Gastroesophageal sphincter (tissue), 4 donors: ENCODE measurements at regions not wholly inside any gene's neighbourhood (a gene's known extent, or its start where the extent isn't known, plus 50 kb on each side); places are given as distances from the start of the nearest gene placed in this dataset.
"Not testable (repeated sequence)": the region's sequence is repeated elsewhere in the genome, so short reads cannot be mapped to it uniquely, and the experiment has no call there.

Source experiments
- ATAC-seq: fragments of 150-250 bp; one replicate; pipeline ENCODE4 v1.9.1; 2016; ENCODE audit warnings: mild to moderate bottlenecking, moderate library complexity
- H3K27ac ChIP-seq, 4 donors: fragments of 200-600 bp; sonication (generic) in 3 of 4; 1 replicate in 3 of 4; 2 replicates in 1 of 4; pipeline ENCODE4 v1.5.1; 2016 to 2019
- H3K27me3 ChIP-seq: fragments of 200-600 bp; sonication (generic); one replicate; pipeline ENCODE4 v1.5.1; 2019
- H3K36me3 ChIP-seq, 2 donors: fragments of 200-600 bp; sonication (generic); one replicate each; pipeline ENCODE4 v1.5.1; 2019; ENCODE audit warnings: control low read depth in 1 of 2
- H3K4me1 ChIP-seq, 3 donors: fragments of 200-600 bp; sonication (generic); 1 replicate in 2 of 3; 2 replicates in 1 of 3; pipeline ENCODE4 v1.5.1; 2016 to 2019; ENCODE audit warnings: control low read depth in 2 of 3
- H3K4me3 ChIP-seq, 2 donors: fragments of 200-600 bp; sonication (generic); one replicate each; pipeline ENCODE4 v1.5.1; 2019; ENCODE audit warnings: mild to moderate bottlenecking in 1 of 2, moderate library complexity in 1 of 2
- H3K9me3 ChIP-seq, 3 donors: fragments of 200-600 bp; sonication (generic); one replicate each; pipeline ENCODE4 v1.5.1; 2017 to 2019; ENCODE audit warnings: control low read depth in 2 of 3
- CTCF ChIP-seq, 4 experiments: fragments of 200-600 bp in 2 of 4; fragments of 450-650 bp in 2 of 4; sonication (generic) in 1 of 4; IDR thresholded peaks; one replicate each; pipeline ENCODE4 v1.5.1; 2017 to 2019; ENCODE audit warnings: antibody characterized with exemption in 4 of 4, mild to moderate bottlenecking in 2 of 4, moderate library complexity in 2 of 4
- EP300 ChIP-seq: sonication (generic); formaldehyde crosslinking; IDR thresholded peaks from one replicate; pipeline ENCODE4 v1.6.1; 2017; ENCODE audit warnings: antibody characterized with exemption, mild to moderate bottlenecking
- POLR2A ChIP-seq, 2 donors: fragments of 450-650 bp; IDR thresholded peaks; one replicate each; pipeline ENCODE4 v1.6.1; 2017; ENCODE audit warnings: antibody characterized with exemption in 2 of 2, mild to moderate bottlenecking in 2 of 2, moderate library complexity in 1 of 2
- POLR2AphosphoS5 ChIP-seq: sonication (generic); formaldehyde crosslinking; IDR thresholded peaks from one replicate; pipeline ENCODE4 v1.6.1; 2017; ENCODE audit warnings: antibody characterized with exemption
- WGBS, 2 donors: methylation state at CpG; one replicate each; pipeline ENCODE4 v1.1.5; 2018; ENCODE audit warnings: low coverage in 1 of 2; 5-methylcytosine and 5-hydroxymethylcytosine counted together

GRCh38 chr1:190679454-190679853, 201.8 kb upstream of the BRINP3 start:
- Histone ChIP-seq H3K36me3 (no peaks in the 10 kb centered on the region), H3K27me3 (no peaks in the 10 kb centered on the region), H3K9me3 (peaks cover 0 to 6% (median 0%) of the 10 kb centered on the region in 3 donors), H3K4me3 (no peak overlapping the region), H3K4me1 (peaks cover 0 to 8% (median 0%) of the 10 kb centered on the region in 3 donors), H3K27ac (no peak overlapping the region)
- ATAC-seq, result no peak
- TF ChIP-seq POLR2AphosphoS5 (no peak), EP300 (no peak), POLR2A (IDR thresholded peaks at IDR 0.05) (no peak), CTCF (IDR thresholded peaks at IDR 0.05) (no peak)
- WGBS, 2 donors, result 30 to 32% methylated on average over 2 of the region's 2 CpGs

- TF ChIP-seq CTCF (IDR thresholded peaks at IDR 0.05), result no peak
- TF ChIP-seq POLR2A (IDR thresholded peaks at IDR 0.05), result no peak
- TF ChIP-seq EP300, result no peak
- TF ChIP-seq POLR2AphosphoS5, result no peak
- ATAC-seq, result no peak
- Histone ChIP-seq H3K27ac (no peak overlapping the region), H3K4me1 (peaks cover 0 to 8% (median 0%) of the 10 kb centered on the region in 3 donors), H3K36me3 (no peaks in the 10 kb centered on the region), H3K9me3 (peaks cover 0 to under 1% (median 0%) of the 10 kb centered on the region in 3 donors), H3K27me3 (no peaks in the 10 kb centered on the region), H3K4me3 (no peak overlapping the region)
- WGBS, 2 donors, result 58 to 73% methylated on average over 4 of the region's 4 CpGs
These were observed 202.3 kb upstream of the BRINP3 start for GRCh38 chr1:190679983-190680382.

- no peak overlapping the region for H3K27ac ChIP-seq
- WGBS, 2 donors, result 82 to 85% methylated on average over 4 of the region's 4 CpGs
- ATAC-seq, result no peak
- H3K9me3 ChIP-seq, result no peaks in the 10 kb centered on the region
- H3K4me1 ChIP-seq, result peaks cover 0 to 6% (median 0%) of the 10 kb centered on the region in 3 donors
- TF ChIP-seq POLR2AphosphoS5 (no peak), CTCF (IDR thresholded peaks at IDR 0.05) (no peak), EP300 (no peak), POLR2A (IDR thresholded peaks at IDR 0.05) (no peak)
- no peaks in the 10 kb centered on the region for H3K27me3 ChIP-seq
- H3K36me3 ChIP-seq, result no peaks in the 10 kb centered on the region
- no peak overlapping the region for H3K4me3 ChIP-seq
These were observed 208.0 kb upstream of the BRINP3 start for GRCh38 chr1:190685676-190686075.

GRCh38 chr1:190688096-190688495, 210.4 kb upstream of the BRINP3 start:
- Histone ChIP-seq H3K27me3 (no peaks in the 10 kb centered on the region), H3K4me3 (no peak overlapping the region), H3K36me3 (no peaks in the 10 kb centered on the region), H3K9me3 (no peaks in the 10 kb centered on the region), H3K27ac (no peak overlapping the region), H3K4me1 (peaks cover 0 to 6% (median 0%) of the 10 kb centered on the region in 3 donors)
- ATAC-seq, result no peak
- WGBS, 2 donors, result 18 to 19% methylated on average over 1 of the region's 1 CpG
- TF ChIP-seq EP300 (no peak), POLR2AphosphoS5 (no peak), POLR2A (IDR thresholded peaks at IDR 0.05) (no peak), CTCF (IDR thresholded peaks at IDR 0.05) (no peak)

- not testable (repeated sequence) for H3K4me3 ChIP-seq, ATAC-seq, H3K4me1 ChIP-seq
These were observed 220.8 kb upstream of the BRINP3 start for GRCh38 chr1:190698488-190698887.

More at GRCh38 chr1:190698488-190698887, 220.8 kb upstream of the BRINP3 start:
- H3K27me3 ChIP-seq, H3K27ac ChIP-seq, H3K9me3 ChIP-seq, H3K36me3 ChIP-seq: not testable (repeated sequence)
- 73% methylated on average over 2 of the region's 4 CpGs; no CpG with 5 or more reads in 1 of the 2 donors for WGBS, 2 donors
